ENCODE measurements at regions not wholly inside any gene's neighbourhood (a gene's known extent, or its start where the extent isn't known, plus 50 kb on each side); places are given as distances from the start of the nearest gene placed in this dataset.

DNA sequence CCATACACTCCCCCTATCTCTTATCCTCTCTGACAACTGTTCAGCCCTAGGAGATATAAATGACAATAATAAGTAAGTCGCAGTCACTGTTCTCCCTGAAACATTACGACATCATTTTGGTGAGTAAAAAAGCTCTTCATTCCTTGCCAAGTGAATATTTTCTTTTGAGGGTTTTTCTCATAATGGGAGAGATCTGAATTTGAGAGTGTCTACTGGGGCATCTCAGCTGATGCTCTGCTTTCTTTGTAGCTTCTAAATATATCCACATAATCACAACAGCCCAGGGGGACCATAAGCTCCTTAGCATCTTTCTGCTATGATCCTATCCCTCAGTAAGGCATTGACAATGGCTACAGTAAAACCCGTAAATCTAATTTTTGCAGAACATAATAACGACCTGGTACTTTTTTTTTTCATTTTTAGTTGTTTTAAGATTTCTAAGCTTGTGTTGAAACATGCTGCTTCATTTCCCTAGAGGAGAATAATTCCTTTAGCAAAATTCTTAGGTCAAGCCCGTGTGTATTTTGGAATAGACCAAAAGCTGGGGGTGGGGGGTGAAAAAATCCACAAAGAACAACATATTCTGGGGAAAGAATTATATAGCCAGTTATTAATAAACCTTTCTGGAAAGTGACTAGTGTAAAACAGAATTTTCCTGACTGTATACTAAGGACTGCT lies 78.1 kb upstream of the GPM6B start:
- Mint-ChIP-seq H3K9me3 (no peaks in the 10 kb centered on the region), H3K27me3 (no peaks in the 10 kb centered on the region), H3K4me3 (no peak overlapping the region), H3K4me1 (no peaks in the 10 kb centered on the region), H3K36me3 (ENCODE audit: low read depth) (no peaks in the 10 kb centered on the region), H3K27ac (no peak overlapping the region)
- ATAC-seq (replicated peaks): no peak

DNA sequence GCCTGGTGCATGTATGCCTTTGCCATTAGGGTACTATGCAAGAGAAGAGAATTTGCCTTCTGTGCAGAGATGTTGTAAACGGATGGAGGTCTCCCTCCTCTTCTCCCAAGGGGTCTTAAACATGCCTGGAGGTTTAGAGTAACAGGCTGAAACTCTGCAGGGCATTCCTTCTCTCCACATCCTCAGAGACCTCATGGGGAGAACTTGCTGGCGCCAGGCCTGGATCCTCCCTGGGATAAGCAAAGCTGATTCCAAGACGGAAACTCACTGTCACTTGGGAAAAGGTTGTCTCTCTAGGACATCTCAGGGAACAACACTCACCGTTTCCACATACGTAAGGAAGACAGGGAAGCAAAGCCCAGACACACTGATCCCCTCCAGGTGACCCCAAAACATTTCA lies 76.9 kb upstream of the GPM6B start:
- Mint-ChIP-seq H3K4me3 (no peak overlapping the region), H3K36me3 (ENCODE audit: low read depth) (no peaks in the 10 kb centered on the region), H3K9me3 (no peaks in the 10 kb centered on the region), H3K4me1 (no peaks in the 10 kb centered on the region), H3K27me3 (no peaks in the 10 kb centered on the region), H3K27ac (no peak overlapping the region)
- no peak for ATAC-seq (replicated peaks)

DNA sequence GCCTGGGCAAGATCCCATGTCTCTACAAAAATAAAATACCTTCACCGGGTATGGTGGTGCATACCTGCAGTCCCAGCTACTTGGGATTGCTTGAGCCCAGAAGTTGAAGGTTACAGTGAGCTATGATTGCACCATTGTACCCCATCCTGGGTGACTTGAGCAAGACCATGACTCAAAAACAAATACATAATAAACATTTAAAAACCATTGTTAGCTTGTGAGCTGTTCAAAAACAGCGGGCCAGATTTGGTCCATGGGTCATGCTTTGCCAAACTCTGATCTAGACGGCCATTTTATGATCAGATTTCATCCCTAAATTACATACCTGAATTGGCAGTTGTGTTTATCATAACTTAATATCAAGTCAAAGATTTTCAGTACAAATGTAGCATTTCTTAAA lies 76.0 kb upstream of the GPM6B start:
- Mint-ChIP-seq H3K27me3 (no peaks in the 10 kb centered on the region), H3K27ac (no peak overlapping the region), H3K4me1 (no peaks in the 10 kb centered on the region), H3K36me3 (ENCODE audit: low read depth) (no peaks in the 10 kb centered on the region), H3K9me3 (no peaks in the 10 kb centered on the region), H3K4me3 (no peak overlapping the region)
- ATAC-seq (replicated peaks): no peak

DNA sequence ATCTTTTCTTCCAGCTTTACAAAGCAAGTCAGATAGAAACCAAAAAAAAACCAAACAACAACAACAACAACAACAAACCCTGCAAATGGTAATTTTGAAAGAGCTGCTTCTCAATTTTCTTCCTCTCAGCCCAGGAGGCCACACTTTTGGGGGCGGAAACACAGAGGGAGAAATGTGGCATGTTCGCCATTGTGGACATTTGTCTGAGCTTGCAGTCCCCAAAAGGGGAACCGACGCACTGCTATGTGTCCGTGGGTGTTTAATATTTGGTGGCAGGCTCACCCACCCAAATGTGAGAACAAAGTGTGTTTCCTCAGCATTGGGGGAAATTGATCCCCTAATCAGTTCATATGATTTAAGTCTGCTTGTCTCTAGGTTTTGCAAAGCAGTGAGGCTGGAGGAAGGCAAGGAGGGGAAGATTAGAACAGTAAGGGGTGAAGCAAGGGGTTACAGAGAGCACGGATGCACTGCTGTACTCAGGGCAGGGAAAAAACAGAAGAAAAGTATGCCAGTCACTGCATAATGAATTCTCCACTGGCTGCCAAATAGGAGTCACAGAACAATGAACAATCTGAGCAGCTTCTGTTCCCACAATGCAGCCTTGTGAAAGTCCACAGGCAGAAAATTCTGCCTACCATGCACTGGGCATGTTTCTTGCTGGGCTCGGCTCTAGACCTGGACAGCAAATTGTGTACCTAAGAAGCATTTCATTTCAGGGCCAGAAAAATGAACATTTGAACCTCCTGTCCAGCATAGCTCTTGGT lies 74.7 kb upstream of the GPM6B start:
- H3K36me3 Mint-ChIP-seq (ENCODE audit: low read depth): no peaks in the 10 kb centered on the region
- no peak overlapping the region for H3K4me3 Mint-ChIP-seq
- no peak for ATAC-seq (replicated peaks)
- no peak overlapping the region for H3K27ac Mint-ChIP-seq
- H3K27me3 Mint-ChIP-seq: peaks cover 4% of the 10 kb centered on the region
- H3K9me3 Mint-ChIP-seq: no peaks in the 10 kb centered on the region
- no peaks in the 10 kb centered on the region for H3K4me1 Mint-ChIP-seq

DNA sequence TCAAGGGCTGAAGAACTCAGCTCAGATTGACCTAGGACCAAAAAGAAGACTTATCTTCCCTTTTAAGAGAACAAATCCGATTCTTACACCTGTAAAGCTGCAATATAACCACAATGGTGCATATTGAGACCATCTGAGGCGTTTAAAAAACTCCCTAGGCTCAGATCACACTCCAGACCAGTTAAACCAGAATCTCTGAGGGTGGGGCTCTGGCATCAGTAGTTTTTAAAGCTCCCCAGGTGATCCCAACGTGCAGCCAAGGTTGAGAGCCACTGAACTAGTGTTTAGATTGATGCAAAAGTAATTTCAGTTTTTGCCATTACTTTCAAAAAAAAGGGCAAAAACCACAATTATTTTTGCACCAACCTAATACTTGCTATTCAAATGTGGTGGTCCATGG lies 73.9 kb upstream of the GPM6B start:
- Mint-ChIP-seq H3K9me3 (no peaks in the 10 kb centered on the region), H3K4me1 (no peaks in the 10 kb centered on the region), H3K27me3 (peaks cover 4% of the 10 kb centered on the region), H3K36me3 (ENCODE audit: low read depth) (no peaks in the 10 kb centered on the region), H3K4me3 (no peak overlapping the region), H3K27ac (no peak overlapping the region)
- no peak for ATAC-seq (replicated peaks)

DNA sequence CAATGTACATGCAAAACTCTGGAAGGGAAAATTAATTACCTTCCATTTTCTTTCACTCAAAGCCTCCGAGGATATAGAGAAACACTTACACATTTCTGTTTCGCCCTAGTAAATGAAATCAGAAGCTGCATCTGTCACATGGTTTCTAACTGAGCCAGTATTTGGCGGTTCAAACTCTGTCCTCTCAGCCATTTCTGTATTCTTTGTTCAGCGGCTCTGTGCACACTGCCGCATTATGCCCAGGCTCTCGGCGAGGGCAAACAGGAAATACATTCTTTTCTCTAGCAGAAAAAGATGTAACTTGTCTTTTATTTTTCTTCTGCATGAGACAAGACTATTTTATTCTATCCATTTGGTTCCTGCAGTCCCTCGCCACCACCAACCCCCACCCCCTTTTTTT lies 71.4 kb upstream of the GPM6B start:
- no peak overlapping the region for H3K4me3 Mint-ChIP-seq
- no peaks in the 10 kb centered on the region for H3K4me1 Mint-ChIP-seq
- H3K27ac Mint-ChIP-seq: no peak overlapping the region
- no peaks in the 10 kb centered on the region for H3K36me3 Mint-ChIP-seq (ENCODE audit: low read depth)
- no peak for ATAC-seq (replicated peaks)
- no peaks in the 10 kb centered on the region for H3K9me3 Mint-ChIP-seq
- H3K27me3 Mint-ChIP-seq: peaks cover 4% of the 10 kb centered on the region

DNA sequence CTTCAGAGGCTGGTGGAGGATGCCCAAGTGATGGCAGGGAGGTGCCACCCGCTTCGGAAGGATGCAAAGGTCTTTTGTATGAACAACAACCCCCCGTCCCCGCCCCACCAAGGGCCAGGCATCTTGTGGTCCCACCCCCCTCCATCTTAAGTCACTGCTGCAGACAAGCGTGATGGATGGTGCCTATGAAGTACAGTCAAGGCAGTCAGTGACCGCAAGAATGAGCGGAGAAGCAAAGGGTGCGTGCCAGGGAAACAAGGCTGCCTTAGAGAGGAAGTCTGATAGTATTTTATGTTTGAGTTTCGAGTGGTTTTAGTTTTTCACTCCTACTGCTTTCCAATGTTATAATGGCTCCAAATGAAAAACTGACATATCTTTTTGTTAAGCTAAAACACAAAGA lies 68.7 kb upstream of the GPM6B start:
- ATAC-seq (replicated peaks): no peak
- Mint-ChIP-seq H3K27me3 (peaks cover 4% of the 10 kb centered on the region), H3K4me3 (no peak overlapping the region), H3K36me3 (ENCODE audit: low read depth) (no peaks in the 10 kb centered on the region), H3K9me3 (no peaks in the 10 kb centered on the region), H3K27ac (no peak overlapping the region), H3K4me1 (no peaks in the 10 kb centered on the region)

DNA sequence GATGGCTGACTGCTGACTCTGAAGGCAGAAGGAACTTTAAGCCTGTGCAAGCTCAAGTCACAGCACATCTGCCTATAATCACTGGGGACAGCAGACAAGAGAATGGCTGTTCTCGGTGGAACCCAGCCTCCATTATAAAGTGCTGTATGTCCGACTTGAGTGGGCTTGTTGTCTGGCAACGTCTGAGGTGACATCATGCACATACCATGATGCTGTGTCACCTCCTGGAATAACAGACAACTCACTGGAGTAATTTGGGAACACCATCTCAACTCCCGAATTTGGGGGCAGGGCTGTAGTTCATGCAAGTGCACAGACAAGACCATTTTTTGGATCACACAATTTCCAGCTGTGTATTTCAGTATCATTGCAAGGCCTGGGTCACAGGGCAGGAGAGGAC lies 59.8 kb upstream of the GPM6B start:
- Mint-ChIP-seq H3K27me3 (no peaks in the 10 kb centered on the region), H3K4me3 (no peak overlapping the region), H3K9me3 (no peaks in the 10 kb centered on the region), H3K36me3 (ENCODE audit: low read depth) (no peaks in the 10 kb centered on the region), H3K4me1 (no peaks in the 10 kb centered on the region), H3K27ac (no peak overlapping the region)
- no peak for ATAC-seq (replicated peaks)

DNA sequence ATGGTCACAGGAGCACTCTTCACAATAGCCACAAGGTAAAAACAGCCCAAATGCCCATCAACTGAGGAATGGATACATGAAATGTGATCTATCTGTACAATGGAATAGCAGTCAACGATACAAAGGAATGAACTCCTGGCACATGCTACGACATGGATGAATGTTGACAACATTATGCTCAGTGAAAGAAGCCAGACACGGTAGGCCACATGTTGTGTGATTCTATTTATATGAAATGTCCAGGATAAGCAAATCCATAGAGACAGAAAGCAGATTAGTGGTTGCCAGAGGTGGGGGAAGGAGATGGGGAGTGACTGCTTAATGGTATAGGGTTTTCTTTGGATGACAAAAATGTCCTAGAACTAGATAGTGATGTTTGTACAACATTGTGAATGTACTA lies 58.7 kb upstream of the GPM6B start:
- no peaks in the 10 kb centered on the region for H3K4me1 Mint-ChIP-seq
- no peaks in the 10 kb centered on the region for H3K27me3 Mint-ChIP-seq
- no peak overlapping the region for H3K4me3 Mint-ChIP-seq
- H3K9me3 Mint-ChIP-seq: no peaks in the 10 kb centered on the region
- no peaks in the 10 kb centered on the region for H3K36me3 Mint-ChIP-seq (ENCODE audit: low read depth)
- ATAC-seq (replicated peaks): no peak
- H3K27ac Mint-ChIP-seq: no peak overlapping the region

DNA sequence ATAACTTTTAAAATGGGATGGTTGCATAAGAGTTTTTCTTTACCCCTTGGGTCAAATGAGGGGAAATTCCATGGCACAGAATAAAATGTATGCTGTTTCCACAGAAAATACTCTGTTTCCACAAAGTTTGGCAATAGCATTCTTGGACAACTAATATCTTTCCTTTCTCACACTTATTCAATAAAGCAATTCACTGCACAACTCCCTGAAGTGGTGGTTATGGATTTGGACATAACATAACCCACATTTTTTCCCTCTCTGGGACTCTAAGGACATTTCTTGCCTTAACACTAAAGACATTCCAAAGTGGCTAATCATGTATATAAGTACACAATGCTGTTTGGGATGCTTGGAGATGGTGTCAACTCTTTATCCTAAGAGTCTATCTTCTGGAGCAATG lies 51.7 kb upstream of the GPM6B start:
- Mint-ChIP-seq H3K4me3 (no peak overlapping the region), H3K27ac (no peak overlapping the region), H3K36me3 (ENCODE audit: low read depth) (no peaks in the 10 kb centered on the region), H3K9me3 (no peaks in the 10 kb centered on the region), H3K4me1 (no peaks in the 10 kb centered on the region), H3K27me3 (peaks cover 3% of the 10 kb centered on the region)
- ATAC-seq (replicated peaks): no peak

Data from activated T-helper 17 cell treated with anti-CD3 and anti-CD28 coated beads, Interleukin-2, amount 50 U/mL, for 72 hours (primary cell).